GM19328 (cell line): ENCODE measurements at regions not wholly inside any gene's neighbourhood (a gene's known extent, or its start where the extent isn't known, plus 50 kb on each side); places are given as distances from the start of the nearest gene placed in this dataset.
"Not testable (repeated sequence)": the region's sequence is repeated elsewhere in the genome, so short reads cannot be mapped to it uniquely, and the experiment has no call there.

Experiments
- ATAC-seq: cut with Tn5 transposase; IDR thresholded peaks from one replicate; pipeline ENCODE4 v1.9.1; 2021; ENCODE audit warnings: mild to moderate bottlenecking, moderate library complexity; ENCODE audit not compliant: unreplicated experiment

- ATAC-seq: no peak
These were observed 239.3 kb upstream of the C2CD4B start for GRCh38 chr15:62404194-62404985.

GRCh38 chr15:62406305-62406891 is 241.3 kb upstream of the C2CD4B start:
- no peak for ATAC-seq

GRCh38 chr15:62407216-62407615 is 242.1 kb upstream of the C2CD4B start:
- ATAC-seq: no peak

GRCh38 chr15:62407962-62408361 is 242.9 kb upstream of the C2CD4B start:
- no peak for ATAC-seq

- no peak for ATAC-seq
These were observed 244.4 kb upstream of the C2CD4B start for GRCh38 chr15:62409466-62409865.

GRCh38 chr15:62412686-62413085 is 247.6 kb upstream of the C2CD4B start:
- no peak for ATAC-seq

GRCh38 chr15:62413153-62413552 is 248.1 kb upstream of the C2CD4B start:
- no peak for ATAC-seq

GRCh38 chr15:62413786-62414185 is 248.7 kb upstream of the C2CD4B start:
- no peak for ATAC-seq

GRCh38 chr15:62415498-62415897 is 250.4 kb upstream of the C2CD4B start:
- ATAC-seq: no peak

- ATAC-seq: no peak
These were observed 251.4 kb upstream of the C2CD4B start for GRCh38 chr15:62416526-62416925.

- no peak for ATAC-seq
These were observed 252.4 kb upstream of the C2CD4B start for GRCh38 chr15:62417439-62417838.

- not testable (repeated sequence) for ATAC-seq
These were observed 253.4 kb upstream of the C2CD4B start for GRCh38 chr15:62418496-62418895.

- no peak for ATAC-seq
These were observed 254.1 kb upstream of the C2CD4B start for GRCh38 chr15:62419192-62419591.

GRCh38 chr15:62420371-62420770 is 255.3 kb upstream of the C2CD4B start:
- not testable (repeated sequence) for ATAC-seq

- no peak for ATAC-seq
These were observed 256.2 kb upstream of the C2CD4B start for GRCh38 chr15:62421289-62421688.

- no peak for ATAC-seq
These were observed 261.4 kb upstream of the C2CD4B start for GRCh38 chr15:62426387-62426956.

GRCh38 chr15:62428259-62428658 is 263.2 kb upstream of the C2CD4B start:
- no peak for ATAC-seq

GRCh38 chr15:62428851-62429598 is 263.9 kb upstream of the C2CD4B start:
- no peak for ATAC-seq

GRCh38 chr15:62430056-62430455 is 265.0 kb upstream of the C2CD4B start:
- ATAC-seq: no peak

GRCh38 chr15:62430552-62430951 is 265.5 kb upstream of the C2CD4B start:
- no peak for ATAC-seq

GRCh38 chr15:62431008-62431797 is 266.1 kb upstream of the C2CD4B start:
- ATAC-seq: no peak
